ENCODE measurements at regions not wholly inside any gene's neighbourhood (a gene's known extent, or its start where the extent isn't known, plus 50 kb on each side); places are given as distances from the start of the nearest gene placed in this dataset.

DNA sequence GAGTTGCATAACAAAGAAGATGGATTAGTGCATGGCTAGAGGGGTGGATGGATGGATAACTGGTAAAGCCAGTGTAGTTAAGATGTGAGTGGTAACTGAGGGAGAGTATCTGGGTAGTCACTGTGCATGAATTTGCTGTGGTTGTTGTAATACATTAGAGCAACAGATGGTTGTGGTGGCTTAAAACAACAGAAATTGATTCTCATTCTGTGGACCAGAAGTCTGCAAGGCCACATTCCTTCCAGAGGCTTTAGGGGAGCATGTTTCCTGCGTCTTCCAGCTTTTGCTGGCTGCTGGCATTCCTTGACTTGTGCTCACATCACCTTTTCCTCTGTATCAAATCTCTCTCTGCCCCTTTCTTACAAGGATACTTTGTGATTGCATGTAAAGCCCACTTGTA is 155.4 kb downstream of the ASB1 start:
- ATAC-seq (ENCODE audit: low read depth) (no peak), DNase-seq (ENCODE audit: low spot score) (no peak)
- no peaks in the 10 kb centered on the region for H3K27me3 ChIP-seq (ENCODE audit: insufficient read depth, poor library complexity, severe bottlenecking)
- no peak overlapping the region for H3K27ac ChIP-seq (ENCODE audit: poor library complexity, severe bottlenecking)
- no peaks in the 10 kb centered on the region for H3K36me3 ChIP-seq (ENCODE audit: low read depth)
- TF ChIP-seq, protein P1, sequence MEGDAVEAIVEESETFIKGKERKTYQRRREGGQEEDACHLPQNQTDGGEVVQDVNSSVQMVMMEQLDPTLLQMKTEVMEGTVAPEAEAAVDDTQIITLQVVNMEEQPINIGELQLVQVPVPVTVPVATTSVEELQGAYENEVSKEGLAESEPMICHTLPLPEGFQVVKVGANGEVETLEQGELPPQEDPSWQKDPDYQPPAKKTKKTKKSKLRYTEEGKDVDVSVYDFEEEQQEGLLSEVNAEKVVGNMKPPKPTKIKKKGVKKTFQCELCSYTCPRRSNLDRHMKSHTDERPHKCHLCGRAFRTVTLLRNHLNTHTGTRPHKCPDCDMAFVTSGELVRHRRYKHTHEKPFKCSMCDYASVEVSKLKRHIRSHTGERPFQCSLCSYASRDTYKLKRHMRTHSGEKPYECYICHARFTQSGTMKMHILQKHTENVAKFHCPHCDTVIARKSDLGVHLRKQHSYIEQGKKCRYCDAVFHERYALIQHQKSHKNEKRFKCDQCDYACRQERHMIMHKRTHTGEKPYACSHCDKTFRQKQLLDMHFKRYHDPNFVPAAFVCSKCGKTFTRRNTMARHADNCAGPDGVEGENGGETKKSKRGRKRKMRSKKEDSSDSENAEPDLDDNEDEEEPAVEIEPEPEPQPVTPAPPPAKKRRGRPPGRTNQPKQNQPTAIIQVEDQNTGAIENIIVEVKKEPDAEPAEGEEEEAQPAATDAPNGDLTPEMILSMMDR (IDR thresholded peaks at IDR 0.05; ENCODE audit: poor library complexity, severe bottlenecking): no peak
- H3K4me3 ChIP-seq (ENCODE audit: severe bottlenecking): no peak overlapping the region
- H3K9me3 ChIP-seq (ENCODE audit: severe bottlenecking): no peaks in the 10 kb centered on the region
- H3K4me1 ChIP-seq (ENCODE audit: insufficient read depth, poor library complexity, severe bottlenecking): no peaks in the 10 kb centered on the region

GRCh38 chr2:238584617-238585016 is 157.9 kb downstream of the ASB1 start:
- DNase-seq (ENCODE audit: low spot score): no peak
- no peaks in the 10 kb centered on the region for H3K27me3 ChIP-seq (ENCODE audit: insufficient read depth, poor library complexity, severe bottlenecking)
- no peak overlapping the region for H3K27ac ChIP-seq (ENCODE audit: poor library complexity, severe bottlenecking)
- no peaks in the 10 kb centered on the region for H3K36me3 ChIP-seq (ENCODE audit: low read depth)
- H3K4me1 ChIP-seq (ENCODE audit: insufficient read depth, poor library complexity, severe bottlenecking): no peaks in the 10 kb centered on the region
- no peaks in the 10 kb centered on the region for H3K9me3 ChIP-seq (ENCODE audit: severe bottlenecking)
- no peak for ATAC-seq (ENCODE audit: low read depth)
- TF ChIP-seq, protein P1 (IDR thresholded peaks at IDR 0.05; ENCODE audit: poor library complexity, severe bottlenecking): no peak
- H3K4me3 ChIP-seq (ENCODE audit: severe bottlenecking): no peak overlapping the region

GRCh38 chr2:238585836-238586821 is 159.4 kb downstream of the ASB1 start:
- Histone ChIP-seq H3K36me3 (ENCODE audit: low read depth) (no peaks in the 10 kb centered on the region), H3K4me3 (ENCODE audit: severe bottlenecking) (no peak overlapping the region), H3K4me1 (ENCODE audit: insufficient read depth, poor library complexity, severe bottlenecking) (no peaks in the 10 kb centered on the region), H3K9me3 (ENCODE audit: severe bottlenecking) (no peaks in the 10 kb centered on the region), H3K27ac (ENCODE audit: poor library complexity, severe bottlenecking) (no peak overlapping the region), H3K27me3 (ENCODE audit: insufficient read depth, poor library complexity, severe bottlenecking) (no peaks in the 10 kb centered on the region)
- ATAC-seq (ENCODE audit: low read depth) (no peak), DNase-seq (ENCODE audit: low spot score) (no peak)
- TF ChIP-seq, protein P1 (IDR thresholded peaks at IDR 0.05; ENCODE audit: poor library complexity, severe bottlenecking): no peak

DNA sequence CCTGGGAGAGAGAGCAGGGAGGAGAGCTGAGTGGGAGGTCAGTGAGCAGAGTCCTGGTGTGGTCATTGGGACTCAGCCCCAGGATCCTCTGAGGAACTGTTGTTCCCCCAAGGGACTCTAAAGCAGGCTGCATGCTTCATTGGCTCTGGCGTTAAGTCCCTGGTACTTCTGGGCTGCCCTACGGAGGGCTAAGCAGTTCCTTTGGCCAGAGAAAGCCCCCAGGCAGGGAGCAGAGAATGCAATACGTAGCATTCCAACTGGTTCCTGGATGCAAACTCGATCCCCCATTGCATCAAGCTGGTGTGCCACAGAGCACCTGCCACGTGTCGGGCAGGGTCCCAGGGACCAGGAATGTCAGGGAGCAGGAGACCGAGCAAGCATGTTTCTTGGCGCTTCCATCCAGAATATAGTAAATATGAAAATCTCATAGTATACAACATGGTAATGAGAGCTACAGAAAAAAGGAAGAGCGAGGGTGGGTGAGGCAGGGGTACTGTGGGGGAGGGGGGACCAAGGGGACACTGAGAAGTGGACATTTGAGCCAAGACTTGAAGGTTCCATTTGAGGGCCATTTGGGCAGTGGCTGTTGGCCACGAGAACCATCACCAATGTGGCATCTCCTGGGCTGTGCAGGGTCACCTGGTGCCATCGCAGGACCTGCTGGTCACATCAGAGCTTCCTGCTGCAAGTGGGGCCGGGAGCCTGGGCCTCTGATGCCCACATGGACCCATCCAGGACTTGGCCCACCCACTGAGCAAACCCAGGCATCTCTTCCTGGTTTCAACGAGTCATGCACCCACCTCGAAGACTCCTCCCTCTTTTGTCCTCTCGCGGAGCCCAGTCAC is 160.4 kb downstream of the ASB1 start:
- Histone ChIP-seq H3K27ac (ENCODE audit: poor library complexity, severe bottlenecking) (no peak overlapping the region), H3K9me3 (ENCODE audit: severe bottlenecking) (no peaks in the 10 kb centered on the region), H3K4me3 (ENCODE audit: severe bottlenecking) (no peak overlapping the region), H3K36me3 (ENCODE audit: low read depth) (no peaks in the 10 kb centered on the region), H3K4me1 (ENCODE audit: insufficient read depth, poor library complexity, severe bottlenecking) (no peaks in the 10 kb centered on the region), H3K27me3 (ENCODE audit: insufficient read depth, poor library complexity, severe bottlenecking) (no peaks in the 10 kb centered on the region)
- DNase-seq (ENCODE audit: low spot score) (no peak), ATAC-seq (ENCODE audit: low read depth) (no peak)
- TF ChIP-seq, protein P1 (IDR thresholded peaks at IDR 0.05; ENCODE audit: poor library complexity, severe bottlenecking): no peak

Measured in RWPE2 (cell line).